WTC11 (cell line): ENCODE measurements at regions not wholly inside any gene's neighbourhood (a gene's known extent, or its start where the extent isn't known, plus 50 kb on each side); places are given as distances from the start of the nearest gene placed in this dataset.

ENCODE experiments used
- ATAC-seq: fragments of 200-7000 bp; cut with Tn5 transposase; 2 replicates; pipeline ENCODE4 v1.10.0; 2021; ENCODE audit warnings: mild to moderate bottlenecking, moderate library complexity
- CTCF ChIA-PET: fragments of 300-600 bp; sonication (Branson Sonifier 250); formaldehyde crosslinking; loops from one replicate; lab custom pipeline; 2021; ENCODE audit warnings: antibody characterized with exemption; lab: Charles Lee
- POLR2A ChIA-PET: fragments of 350-600 bp; sonication (Branson Sonifier 250); formaldehyde crosslinking; loops from one replicate; lab custom pipeline; 2021; ENCODE audit warnings: antibody characterized with exemption; lab: Charles Lee
- DNase-seq: peaks from one replicate; pipeline ENCODE4 v3.0.0; 2021; ENCODE audit warnings: low spot score
- H3K27ac Mint-ChIP-seq: 2 replicates; pipeline ENCODE4 v1.8.0; 2021; ENCODE audit warnings: mixed read lengths
- H3K27me3 Mint-ChIP-seq: 2 replicates; pipeline ENCODE4 v1.8.0; 2021; ENCODE audit warnings: low read depth, mild to moderate bottlenecking, moderate library complexity, mixed read lengths
- H3K36me3 Mint-ChIP-seq: 2 replicates; pipeline ENCODE4 v1.8.0; 2021; ENCODE audit warnings: mixed read lengths
- H3K4me1 Mint-ChIP-seq: 2 replicates; pipeline ENCODE4 v1.8.0; 2022; ENCODE audit warnings: mixed read lengths
- H3K4me3 Mint-ChIP-seq: 2 replicates; pipeline ENCODE4 v1.8.0; 2021; ENCODE audit warnings: mild to moderate bottlenecking, moderate library complexity, mixed read lengths
- H3K9me3 Mint-ChIP-seq: 2 replicates; pipeline ENCODE4 v1.8.0; 2021; ENCODE audit warnings: mixed read lengths
- ATF1 ChIP-seq: sonication (generic); formaldehyde crosslinking; IDR thresholded peaks from 2 replicates; pipeline ENCODE4 v1.8.1; 2023; ENCODE audit warnings: mild to moderate bottlenecking, moderate library complexity, missing genetic modification reagents
- CBFB ChIP-seq: sonication (generic); formaldehyde crosslinking; IDR thresholded peaks from 2 replicates; pipeline ENCODE4 v1.8.1; 2022; ENCODE audit warnings: mild to moderate bottlenecking, low read depth, missing genetic modification reagents
- ETV6 ChIP-seq: sonication (generic); formaldehyde crosslinking; IDR thresholded peaks from 2 replicates; pipeline ENCODE4 v1.8.1; 2022; ENCODE audit warnings: mild to moderate bottlenecking, missing genetic modification reagents
- FOXP1 ChIP-seq: sonication (generic); formaldehyde crosslinking; IDR thresholded peaks from 2 replicates; pipeline ENCODE4 v1.8.0; 2022; ENCODE audit warnings: missing genetic modification reagents, mild to moderate bottlenecking, moderate library complexity, borderline replicate concordance
- HMGA2 ChIP-seq: fragments of 250-450 bp; sonication (Bioruptor Pico); IDR thresholded peaks from 2 replicates; pipeline ENCODE4 v1.4.0; 2021; ENCODE audit warnings: mild to moderate bottlenecking, moderate library complexity
- JAZF1 ChIP-seq: fragments of 250-450 bp; sonication (Bioruptor Pico); IDR thresholded peaks from 2 replicates; pipeline ENCODE4 v1.9.0; 2021; ENCODE audit warnings: moderate library complexity, mild to moderate bottlenecking, inconsistent platforms
- KAT7 ChIP-seq: sonication (generic); formaldehyde crosslinking; IDR thresholded peaks from 2 replicates; pipeline ENCODE4 v1.8.1; 2023; ENCODE audit warnings: missing genetic modification reagents, mild to moderate bottlenecking, borderline replicate concordance
- MXD4 ChIP-seq: fragments of 250-450 bp; sonication (Bioruptor Pico); IDR thresholded peaks from 2 replicates; pipeline ENCODE4 v1.8.0; 2021; ENCODE audit warnings: mild to moderate bottlenecking, moderate library complexity, borderline replicate concordance
- PRRX2 ChIP-seq: fragments of 250-450 bp; sonication (Bioruptor Pico); IDR thresholded peaks from 2 replicates; pipeline ENCODE4 v1.8.0; 2021; ENCODE audit warnings: mild to moderate bottlenecking
- SMAD3 ChIP-seq: sonication (generic); formaldehyde crosslinking; IDR thresholded peaks from 2 replicates; pipeline ENCODE4 v1.8.0; 2022; ENCODE audit warnings: missing genetic modification reagents, mild to moderate bottlenecking, borderline replicate concordance
- ZNF232 ChIP-seq: sonication (generic); formaldehyde crosslinking; IDR thresholded peaks from 2 replicates; pipeline ENCODE4 v1.8.0; 2022; ENCODE audit warnings: mild to moderate bottlenecking, missing genetic modification reagents
- ZNF263 ChIP-seq: sonication (generic); formaldehyde crosslinking; IDR thresholded peaks from 2 replicates; pipeline ENCODE4 v1.8.1; 2022; ENCODE audit warnings: low read depth, mild to moderate bottlenecking, moderate library complexity, missing genetic modification reagents
- ZNF396 ChIP-seq: fragments of 250-450 bp; sonication (Bioruptor Pico); IDR thresholded peaks from 2 replicates; pipeline ENCODE4 v1.8.0; 2021; ENCODE audit warnings: mild to moderate bottlenecking, moderate library complexity, borderline replicate concordance
- ZNF423 ChIP-seq: fragments of 250-450 bp; sonication (Bioruptor Pico); IDR thresholded peaks from 2 replicates; pipeline ENCODE4 v2.1.2; 2022; ENCODE audit warnings: mild to moderate bottlenecking, moderate library complexity
- ZNF671 ChIP-seq: fragments of 250-450 bp; sonication (Bioruptor Pico); IDR thresholded peaks from 2 replicates; pipeline ENCODE4 v1.8.0; 2021; ENCODE audit warnings: mild to moderate bottlenecking
- TF ChIP-seq, protein P1 (sequence below): sonication (generic); formaldehyde crosslinking; IDR thresholded peaks from 2 replicates; pipeline ENCODE4 v1.8.1; 2023; ENCODE audit warnings: mild to moderate bottlenecking, missing genetic modification reagents, moderate library complexity
- TF ChIP-seq, protein P2 (sequence below): sonication (generic); formaldehyde crosslinking; IDR thresholded peaks from 2 replicates; pipeline ENCODE4 v1.8.1; 2022; ENCODE audit warnings: low read depth, mild to moderate bottlenecking, moderate library complexity, missing genetic modification reagents, borderline replicate concordance
- TF ChIP-seq, protein P3 (sequence below): sonication (generic); formaldehyde crosslinking; conservative IDR thresholded peaks from 2 replicates; pipeline ENCODE4 v1.8.1; 2022; ENCODE audit warnings: mild to moderate bottlenecking, missing genetic modification reagents
- TF ChIP-seq, protein P4 (sequence below): sonication (generic); formaldehyde crosslinking; IDR thresholded peaks from 2 replicates; pipeline ENCODE4 v1.8.1; 2022; ENCODE audit warnings: missing genetic modification reagents, borderline replicate concordance
- TF ChIP-seq, protein P5 (sequence below): sonication (generic); formaldehyde crosslinking; IDR thresholded peaks from 2 replicates; pipeline ENCODE4 v1.8.0; 2023; ENCODE audit warnings: missing genetic modification reagents, mild to moderate bottlenecking, borderline replicate concordance
- TF ChIP-seq, protein P6 (sequence below): sonication (generic); formaldehyde crosslinking; IDR thresholded peaks from 2 replicates; pipeline ENCODE4 v1.8.0; 2022; ENCODE audit warnings: mild to moderate bottlenecking, missing genetic modification reagents
- TF ChIP-seq, protein P7 (sequence below): sonication (generic); formaldehyde crosslinking; IDR thresholded peaks from 2 replicates; pipeline ENCODE4 v1.8.1; 2023; ENCODE audit warnings: mild to moderate bottlenecking, missing genetic modification reagents, moderate library complexity

DNA sequence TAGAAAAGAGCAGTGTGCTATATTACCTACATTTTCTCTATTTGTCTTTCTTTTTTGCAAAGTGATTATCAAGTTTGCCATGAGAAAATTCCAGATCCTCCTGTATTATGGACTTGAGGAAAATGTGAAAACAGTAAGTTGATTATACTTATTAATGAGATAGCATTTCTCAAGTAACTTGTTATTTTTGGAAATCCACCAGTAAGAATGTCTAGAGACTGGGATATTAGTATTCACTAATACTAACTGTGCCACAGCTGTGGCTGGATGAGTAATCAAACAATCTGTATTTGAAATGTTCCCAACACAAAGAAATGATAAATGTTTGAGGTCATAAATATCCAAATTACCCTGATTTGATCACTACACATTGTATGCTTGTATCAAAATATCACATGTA is 147.0 kb upstream of the CTSO start:
- no peaks in the 10 kb centered on the region for H3K27me3 Mint-ChIP-seq
- H3K4me3 Mint-ChIP-seq: no peak overlapping the region
- H3K4me1 Mint-ChIP-seq: peaks cover 5% of the 10 kb centered on the region
- ChIA-PET CTCF (no interaction called here), POLR2A (no interaction called here)
- no peaks in the 10 kb centered on the region for H3K9me3 Mint-ChIP-seq
- no peaks in the 10 kb centered on the region for H3K36me3 Mint-ChIP-seq
- no peak overlapping the region for H3K27ac Mint-ChIP-seq
- no peak for DNase-seq
- no peak for ATAC-seq
- TF ChIP-seq, protein P1, sequence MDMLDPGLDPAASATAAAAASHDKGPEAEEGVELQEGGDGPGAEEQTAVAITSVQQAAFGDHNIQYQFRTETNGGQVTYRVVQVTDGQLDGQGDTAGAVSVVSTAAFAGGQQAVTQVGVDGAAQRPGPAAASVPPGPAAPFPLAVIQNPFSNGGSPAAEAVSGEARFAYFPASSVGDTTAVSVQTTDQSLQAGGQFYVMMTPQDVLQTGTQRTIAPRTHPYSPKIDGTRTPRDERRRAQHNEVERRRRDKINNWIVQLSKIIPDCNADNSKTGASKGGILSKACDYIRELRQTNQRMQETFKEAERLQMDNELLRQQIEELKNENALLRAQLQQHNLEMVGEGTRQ (CRISPR knock-in tag): no peak
- no peak for TF ChIP-seq ZNF423 (CRISPR knock-in tag)

DNA sequence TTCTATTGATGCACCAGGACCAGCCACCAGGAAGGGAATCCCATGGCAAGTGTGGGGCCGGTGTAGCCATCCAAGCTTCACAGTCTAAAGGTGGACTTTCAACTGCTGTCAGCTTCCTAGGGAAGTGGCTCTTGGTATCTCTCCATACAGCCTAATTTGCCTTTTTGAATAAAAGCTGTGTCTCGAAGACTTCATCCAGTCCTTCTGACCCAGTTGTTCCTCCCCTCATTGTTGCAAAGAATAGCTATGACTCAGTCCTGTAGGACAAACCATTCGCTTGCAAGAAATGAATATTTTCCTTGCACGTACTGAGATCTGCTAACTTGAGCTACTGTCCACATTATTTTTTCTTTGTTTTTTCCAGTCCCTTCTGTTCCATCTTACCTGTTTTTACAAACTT is 145.1 kb upstream of the CTSO start:
- no peaks in the 10 kb centered on the region for H3K36me3 Mint-ChIP-seq
- no peak for ATAC-seq
- ChIA-PET CTCF (no interaction called here), POLR2A (interaction anchor here (0.7 kb wide), 1 partner anchor 21 kb away, joined by 3 read pairs; no protein-coding TSS in a partner anchor)
- no peak overlapping the region for H3K4me3 Mint-ChIP-seq
- H3K4me1 Mint-ChIP-seq: peaks cover 5% of the 10 kb centered on the region
- no peak for DNase-seq
- H3K9me3 Mint-ChIP-seq: no peaks in the 10 kb centered on the region
- H3K27me3 Mint-ChIP-seq: no peaks in the 10 kb centered on the region
- TF ChIP-seq, protein P2, sequence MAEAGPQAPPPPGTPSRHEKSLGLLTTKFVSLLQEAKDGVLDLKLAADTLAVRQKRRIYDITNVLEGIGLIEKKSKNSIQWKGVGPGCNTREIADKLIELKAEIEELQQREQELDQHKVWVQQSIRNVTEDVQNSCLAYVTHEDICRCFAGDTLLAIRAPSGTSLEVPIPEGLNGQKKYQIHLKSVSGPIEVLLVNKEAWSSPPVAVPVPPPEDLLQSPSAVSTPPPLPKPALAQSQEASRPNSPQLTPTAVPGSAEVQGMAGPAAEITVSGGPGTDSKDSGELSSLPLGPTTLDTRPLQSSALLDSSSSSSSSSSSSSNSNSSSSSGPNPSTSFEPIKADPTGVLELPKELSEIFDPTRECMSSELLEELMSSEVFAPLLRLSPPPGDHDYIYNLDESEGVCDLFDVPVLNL: no peak
- no peak for TF ChIP-seq MXD4 (CRISPR knock-in tag)
- TF ChIP-seq ZNF671: no peak
- H3K27ac Mint-ChIP-seq: no peak overlapping the region

DNA sequence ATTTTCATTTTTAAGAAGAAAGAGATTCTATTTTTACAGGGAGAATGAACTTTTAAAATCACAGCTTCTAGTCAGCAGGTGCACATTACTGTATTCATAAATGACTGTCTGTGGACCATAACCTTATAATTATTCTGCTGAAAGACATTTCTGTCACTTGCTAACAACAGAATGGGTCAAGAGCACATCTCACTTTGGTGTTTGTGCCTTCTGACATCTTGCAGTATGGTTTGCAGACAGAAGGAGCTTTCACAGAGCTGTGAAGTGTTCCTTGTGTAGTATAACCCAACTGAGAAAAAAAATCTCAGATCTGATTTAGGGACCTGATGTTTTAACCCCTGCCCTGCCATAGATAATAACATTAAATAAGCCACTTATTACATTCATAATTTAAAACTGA is 131.4 kb upstream of the CTSO start:
- Mint-ChIP-seq H3K4me1 (no peaks in the 10 kb centered on the region), H3K27ac (no peak overlapping the region), H3K27me3 (no peaks in the 10 kb centered on the region), H3K36me3 (peaks cover 8% of the 10 kb centered on the region), H3K9me3 (peaks cover 13% of the 10 kb centered on the region), H3K4me3 (no peak overlapping the region)
- TF ChIP-seq, protein P3, sequence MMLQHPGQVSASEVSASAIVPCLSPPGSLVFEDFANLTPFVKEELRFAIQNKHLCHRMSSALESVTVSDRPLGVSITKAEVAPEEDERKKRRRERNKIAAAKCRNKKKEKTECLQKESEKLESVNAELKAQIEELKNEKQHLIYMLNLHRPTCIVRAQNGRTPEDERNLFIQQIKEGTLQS (CRISPR knock-in tag): no peak
- TF ChIP-seq JAZF1 (CRISPR knock-in tag) (no peak), PRRX2 (CRISPR knock-in tag) (no peak), ATF1 (no peak), KAT7 (CRISPR knock-in tag) (no peak), HMGA2 (CRISPR knock-in tag) (no peak), ETV6 (no peak), SMAD3 (CRISPR knock-in tag) (no peak), FOXP1 (CRISPR knock-in tag) (no peak), ZNF396 (CRISPR knock-in tag) (no peak), CBFB (CRISPR knock-in tag) (no peak), ZNF263 (CRISPR knock-in tag) (no peak), ZNF423 (CRISPR knock-in tag) (no peak), ZNF232 (CRISPR knock-in tag) (no peak)
- TF ChIP-seq, protein P4, sequence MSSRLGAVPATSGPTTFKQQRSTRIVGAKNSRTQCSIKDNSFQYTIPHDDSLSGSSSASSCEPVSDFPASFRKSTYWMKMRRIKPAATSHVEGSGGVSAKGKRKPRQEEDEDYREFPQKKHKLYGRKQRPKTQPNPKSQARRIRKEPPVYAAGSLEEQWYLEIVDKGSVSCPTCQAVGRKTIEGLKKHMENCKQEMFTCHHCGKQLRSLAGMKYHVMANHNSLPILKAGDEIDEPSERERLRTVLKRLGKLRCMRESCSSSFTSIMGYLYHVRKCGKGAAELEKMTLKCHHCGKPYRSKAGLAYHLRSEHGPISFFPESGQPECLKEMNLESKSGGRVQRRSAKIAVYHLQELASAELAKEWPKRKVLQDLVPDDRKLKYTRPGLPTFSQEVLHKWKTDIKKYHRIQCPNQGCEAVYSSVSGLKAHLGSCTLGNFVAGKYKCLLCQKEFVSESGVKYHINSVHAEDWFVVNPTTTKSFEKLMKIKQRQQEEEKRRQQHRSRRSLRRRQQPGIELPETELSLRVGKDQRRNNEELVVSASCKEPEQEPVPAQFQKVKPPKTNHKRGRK (CRISPR knock-in tag): no peak
- TF ChIP-seq, protein P2: no peak
- TF ChIP-seq, protein P5, sequence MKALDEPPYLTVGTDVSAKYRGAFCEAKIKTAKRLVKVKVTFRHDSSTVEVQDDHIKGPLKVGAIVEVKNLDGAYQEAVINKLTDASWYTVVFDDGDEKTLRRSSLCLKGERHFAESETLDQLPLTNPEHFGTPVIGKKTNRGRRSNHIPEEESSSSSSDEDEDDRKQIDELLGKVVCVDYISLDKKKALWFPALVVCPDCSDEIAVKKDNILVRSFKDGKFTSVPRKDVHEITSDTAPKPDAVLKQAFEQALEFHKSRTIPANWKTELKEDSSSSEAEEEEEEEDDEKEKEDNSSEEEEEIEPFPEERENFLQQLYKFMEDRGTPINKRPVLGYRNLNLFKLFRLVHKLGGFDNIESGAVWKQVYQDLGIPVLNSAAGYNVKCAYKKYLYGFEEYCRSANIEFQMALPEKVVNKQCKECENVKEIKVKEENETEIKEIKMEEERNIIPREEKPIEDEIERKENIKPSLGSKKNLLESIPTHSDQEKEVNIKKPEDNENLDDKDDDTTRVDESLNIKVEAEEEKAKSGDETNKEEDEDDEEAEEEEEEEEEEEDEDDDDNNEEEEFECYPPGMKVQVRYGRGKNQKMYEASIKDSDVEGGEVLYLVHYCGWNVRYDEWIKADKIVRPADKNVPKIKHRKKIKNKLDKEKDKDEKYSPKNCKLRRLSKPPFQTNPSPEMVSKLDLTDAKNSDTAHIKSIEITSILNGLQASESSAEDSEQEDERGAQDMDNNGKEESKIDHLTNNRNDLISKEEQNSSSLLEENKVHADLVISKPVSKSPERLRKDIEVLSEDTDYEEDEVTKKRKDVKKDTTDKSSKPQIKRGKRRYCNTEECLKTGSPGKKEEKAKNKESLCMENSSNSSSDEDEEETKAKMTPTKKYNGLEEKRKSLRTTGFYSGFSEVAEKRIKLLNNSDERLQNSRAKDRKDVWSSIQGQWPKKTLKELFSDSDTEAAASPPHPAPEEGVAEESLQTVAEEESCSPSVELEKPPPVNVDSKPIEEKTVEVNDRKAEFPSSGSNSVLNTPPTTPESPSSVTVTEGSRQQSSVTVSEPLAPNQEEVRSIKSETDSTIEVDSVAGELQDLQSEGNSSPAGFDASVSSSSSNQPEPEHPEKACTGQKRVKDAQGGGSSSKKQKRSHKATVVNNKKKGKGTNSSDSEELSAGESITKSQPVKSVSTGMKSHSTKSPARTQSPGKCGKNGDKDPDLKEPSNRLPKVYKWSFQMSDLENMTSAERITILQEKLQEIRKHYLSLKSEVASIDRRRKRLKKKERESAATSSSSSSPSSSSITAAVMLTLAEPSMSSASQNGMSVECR (CRISPR knock-in tag): no peak
- TF ChIP-seq, protein P6, sequence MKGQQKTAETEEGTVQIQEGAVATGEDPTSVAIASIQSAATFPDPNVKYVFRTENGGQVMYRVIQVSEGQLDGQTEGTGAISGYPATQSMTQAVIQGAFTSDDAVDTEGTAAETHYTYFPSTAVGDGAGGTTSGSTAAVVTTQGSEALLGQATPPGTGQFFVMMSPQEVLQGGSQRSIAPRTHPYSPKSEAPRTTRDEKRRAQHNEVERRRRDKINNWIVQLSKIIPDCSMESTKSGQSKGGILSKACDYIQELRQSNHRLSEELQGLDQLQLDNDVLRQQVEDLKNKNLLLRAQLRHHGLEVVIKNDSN (CRISPR knock-in tag): no peak
- TF ChIP-seq, protein P7, sequence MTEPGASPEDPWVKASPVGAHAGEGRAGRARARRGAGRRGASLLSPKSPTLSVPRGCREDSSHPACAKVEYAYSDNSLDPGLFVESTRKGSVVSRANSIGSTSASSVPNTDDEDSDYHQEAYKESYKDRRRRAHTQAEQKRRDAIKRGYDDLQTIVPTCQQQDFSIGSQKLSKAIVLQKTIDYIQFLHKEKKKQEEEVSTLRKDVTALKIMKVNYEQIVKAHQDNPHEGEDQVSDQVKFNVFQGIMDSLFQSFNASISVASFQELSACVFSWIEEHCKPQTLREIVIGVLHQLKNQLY (CRISPR knock-in tag): no peak
- ATAC-seq (no peak), DNase-seq (no peak)
- ChIA-PET CTCF (no interaction called here), POLR2A (no interaction called here)
